GM12875 (cell line): ENCODE measurements at regions not wholly inside any gene's neighbourhood (a gene's known extent, or its start where the extent isn't known, plus 50 kb on each side); places are given as distances from the start of the nearest gene placed in this dataset.
"Not testable (repeated sequence)": the region's sequence is repeated elsewhere in the genome, so short reads cannot be mapped to it uniquely, and the experiment has no call there.

ENCODE experiments used
- H3K4me3 ChIP-seq: one replicate; pipeline ENCODE4 v1.5.1; 2011; ENCODE audit warnings: low read depth, low read length, control low read depth
- TF ChIP-seq, protein P1 (sequence below): IDR thresholded peaks from 2 replicates; pipeline ENCODE4 v1.5.1; 2011; ENCODE audit warnings: low read depth, mild to moderate bottlenecking, control low read depth, inconsistent platforms, low read length, moderate library complexity, borderline replicate concordance; ENCODE audit not compliant: insufficient read depth

DNA sequence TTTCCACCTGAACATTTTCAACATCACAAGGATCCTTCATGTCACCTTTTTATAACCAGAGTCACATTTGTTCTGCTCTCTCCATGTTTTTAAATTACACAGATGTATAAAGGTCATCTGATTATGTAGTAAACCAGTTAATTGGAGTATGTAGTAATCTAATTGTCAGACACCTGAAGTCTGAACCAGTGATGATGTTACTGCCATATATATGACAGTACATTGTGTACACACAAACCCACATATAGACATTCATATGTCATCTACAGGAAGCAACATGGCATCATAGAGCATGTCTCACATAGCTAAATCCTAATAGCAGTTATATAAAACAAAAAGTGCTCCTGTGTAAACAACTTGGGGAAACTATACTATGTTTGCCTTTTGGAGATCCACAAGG, 95.9 kb upstream of the PRR23C start:
- TF ChIP-seq, protein P1, sequence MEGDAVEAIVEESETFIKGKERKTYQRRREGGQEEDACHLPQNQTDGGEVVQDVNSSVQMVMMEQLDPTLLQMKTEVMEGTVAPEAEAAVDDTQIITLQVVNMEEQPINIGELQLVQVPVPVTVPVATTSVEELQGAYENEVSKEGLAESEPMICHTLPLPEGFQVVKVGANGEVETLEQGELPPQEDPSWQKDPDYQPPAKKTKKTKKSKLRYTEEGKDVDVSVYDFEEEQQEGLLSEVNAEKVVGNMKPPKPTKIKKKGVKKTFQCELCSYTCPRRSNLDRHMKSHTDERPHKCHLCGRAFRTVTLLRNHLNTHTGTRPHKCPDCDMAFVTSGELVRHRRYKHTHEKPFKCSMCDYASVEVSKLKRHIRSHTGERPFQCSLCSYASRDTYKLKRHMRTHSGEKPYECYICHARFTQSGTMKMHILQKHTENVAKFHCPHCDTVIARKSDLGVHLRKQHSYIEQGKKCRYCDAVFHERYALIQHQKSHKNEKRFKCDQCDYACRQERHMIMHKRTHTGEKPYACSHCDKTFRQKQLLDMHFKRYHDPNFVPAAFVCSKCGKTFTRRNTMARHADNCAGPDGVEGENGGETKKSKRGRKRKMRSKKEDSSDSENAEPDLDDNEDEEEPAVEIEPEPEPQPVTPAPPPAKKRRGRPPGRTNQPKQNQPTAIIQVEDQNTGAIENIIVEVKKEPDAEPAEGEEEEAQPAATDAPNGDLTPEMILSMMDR, result no peak
- no peak overlapping the region for H3K4me3 ChIP-seq

GRCh38 chr3:139145980-139146379, 101.3 kb upstream of the PRR23C start:
- H3K4me3 ChIP-seq, result not testable (repeated sequence)

GRCh38 chr3:139151530-139151929, 106.8 kb upstream of the PRR23C start:
- TF ChIP-seq, protein P1, result no peak
- no peak overlapping the region for H3K4me3 ChIP-seq

GRCh38 chr3:139153434-139153833, 108.7 kb upstream of the PRR23C start:
- H3K4me3 ChIP-seq, result not testable (repeated sequence)

DNA sequence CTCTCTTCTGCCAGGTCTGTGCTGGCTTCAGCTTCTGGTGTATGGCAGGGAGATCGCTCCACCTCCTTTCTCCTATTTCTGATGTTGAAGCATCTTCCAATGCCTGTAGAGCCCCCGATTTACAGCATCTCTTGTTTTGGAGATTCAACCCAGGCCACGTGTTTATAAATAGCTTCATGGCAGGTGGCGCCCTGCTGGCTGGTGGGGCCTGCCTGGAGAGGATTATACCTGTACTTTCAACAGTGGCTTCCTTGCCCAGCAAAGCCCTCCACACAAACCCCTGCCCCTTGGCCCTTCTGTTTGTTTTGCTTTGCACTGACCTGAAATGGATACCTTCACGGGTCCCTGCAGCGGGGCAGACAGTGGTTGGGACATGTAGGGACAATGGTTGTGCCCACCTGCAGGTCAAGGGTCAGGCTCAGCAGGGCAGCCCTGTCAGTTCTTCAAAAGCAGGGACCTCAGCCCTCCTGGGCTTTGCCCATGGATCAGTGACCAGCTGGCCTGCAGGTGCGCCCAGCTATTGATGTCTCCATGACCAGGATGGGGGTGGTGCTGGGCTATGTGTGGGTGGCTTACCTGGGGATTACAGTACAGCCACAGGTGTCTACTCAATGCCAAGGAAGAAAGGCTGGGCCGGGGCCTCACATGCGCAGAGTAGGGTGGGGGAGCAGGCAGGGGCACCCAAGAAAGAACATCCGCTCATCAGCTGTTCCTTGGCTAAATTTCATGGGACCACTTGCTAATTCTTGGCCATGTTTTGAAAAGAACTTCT, 112.7 kb upstream of the PRR23C start:
- TF ChIP-seq, protein P1, result no peak
- no peak overlapping the region for H3K4me3 ChIP-seq

DNA sequence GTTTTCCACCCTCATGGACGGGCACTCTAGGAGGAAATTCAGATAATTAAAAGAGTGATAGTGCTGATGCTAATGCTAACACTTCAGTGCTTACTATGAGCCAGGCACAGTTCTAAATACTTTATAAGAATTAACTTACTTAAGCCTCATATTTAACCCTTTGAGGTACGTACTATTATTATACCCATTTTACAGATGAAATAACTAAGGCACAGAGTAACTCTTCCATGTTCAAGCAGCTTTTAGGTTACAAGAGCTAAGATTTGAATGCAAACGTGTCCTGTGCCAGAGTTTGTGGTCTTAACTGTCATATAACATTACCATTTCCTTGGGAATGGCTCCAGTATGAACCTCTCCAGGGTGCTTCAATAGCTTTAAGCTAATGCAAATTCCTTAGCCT, 114.7 kb upstream of the PRR23C start:
- TF ChIP-seq, protein P1, result no peak
- H3K4me3 ChIP-seq, result no peak overlapping the region

GRCh38 chr3:139173372-139174108, 128.8 kb upstream of the PRR23C start:
- H3K4me3 ChIP-seq, result no peak overlapping the region
- TF ChIP-seq, protein P1, result no peak

DNA sequence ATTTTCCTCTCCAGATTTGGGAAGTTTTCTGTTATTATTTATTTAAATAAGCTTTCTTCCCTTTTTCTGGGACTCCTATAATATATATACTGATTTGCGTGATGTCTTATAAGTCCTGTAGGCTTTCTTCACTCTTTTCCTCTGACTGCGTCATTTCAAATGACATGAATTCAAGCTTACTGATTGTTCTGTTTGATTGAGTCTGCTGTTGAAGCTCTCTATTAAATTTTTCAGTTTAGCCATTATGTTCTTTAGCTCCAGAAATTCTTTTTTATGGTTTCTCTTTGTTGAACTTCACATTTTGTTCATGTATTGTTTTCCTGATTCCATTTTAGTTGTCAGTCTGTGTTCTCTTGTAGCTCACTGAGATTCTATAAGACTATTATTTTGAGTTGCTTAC, 135.8 kb upstream of the PRR23C start:
- TF ChIP-seq, protein P1, result no peak
- H3K4me3 ChIP-seq, result no peak overlapping the region
